ENCODE measurements at regions not wholly inside any gene's neighbourhood (a gene's known extent, or its start where the extent isn't known, plus 50 kb on each side); places are given as distances from the start of the nearest gene placed in this dataset.

DNA sequence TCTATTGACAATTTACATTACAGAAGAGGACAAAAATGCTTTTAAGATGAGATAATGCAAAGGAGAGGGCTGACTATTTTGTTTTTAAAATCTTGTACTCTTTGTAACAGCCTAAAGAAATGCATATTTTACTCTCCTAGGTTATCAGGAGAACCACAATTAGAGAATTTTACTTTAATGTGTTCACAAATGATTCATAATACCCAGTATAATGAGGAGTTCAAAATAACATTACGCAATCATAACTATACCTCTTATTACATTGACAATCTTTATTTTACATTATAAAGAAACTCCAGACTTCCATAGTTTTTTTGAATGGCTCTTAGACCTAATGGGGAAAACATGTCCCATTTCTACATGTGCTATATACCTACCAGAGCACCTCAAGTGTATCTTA, 1089.7 kb downstream of the PCDH17 start:
- DNase-seq (ENCODE audit: low spot score): no peak
- H3K4me3 ChIP-seq: no peak overlapping the region
- H3K27ac ChIP-seq: no peak overlapping the region
- TF ChIP-seq CTCF (IDR thresholded peaks at IDR 0.05): no peak

- no peak overlapping the region for H3K4me3 ChIP-seq
- no peak overlapping the region for H3K27ac ChIP-seq
- DNase-seq (ENCODE audit: low spot score): no peak
- no peak for TF ChIP-seq CTCF (IDR thresholded peaks at IDR 0.05)
These were observed 1096.6 kb downstream of the PCDH17 start for GRCh38 chr13:58728126-58728525.

DNA sequence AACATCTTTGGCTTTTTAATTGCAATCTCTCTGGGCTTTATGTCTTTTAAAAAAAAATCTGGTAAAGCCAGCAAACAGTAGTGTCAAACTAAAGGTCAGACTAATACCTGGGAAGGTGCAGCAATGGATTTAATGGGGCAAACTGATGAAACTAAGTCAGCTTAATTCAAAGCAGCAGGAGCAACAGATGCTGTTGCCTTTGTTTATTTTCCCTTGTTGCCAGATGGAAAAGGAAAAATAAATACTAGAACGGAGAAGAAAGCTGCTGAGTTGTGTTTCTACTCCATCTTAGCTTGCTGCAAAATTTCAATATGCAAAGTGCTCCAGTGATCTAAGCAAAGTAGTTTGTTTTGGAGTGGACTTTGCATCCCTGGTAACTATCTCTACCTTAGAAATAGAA, 1097.8 kb downstream of the PCDH17 start:
- Histone ChIP-seq H3K4me3 (no peak overlapping the region), H3K27ac (no peak overlapping the region)
- no peak for DNase-seq (ENCODE audit: low spot score)
- no peak for TF ChIP-seq CTCF (IDR thresholded peaks at IDR 0.05)

GRCh38 chr13:58744686-58745085, 1113.1 kb downstream of the PCDH17 start:
- no peak for DNase-seq (ENCODE audit: low spot score)
- Histone ChIP-seq H3K4me3 (no peak overlapping the region), H3K27ac (no peak overlapping the region)
- TF ChIP-seq CTCF (IDR thresholded peaks at IDR 0.05): no peak

GRCh38 chr13:58767566-58767965, 1136.0 kb downstream of the PCDH17 start:
- no peak overlapping the region for H3K27ac ChIP-seq
- no peak overlapping the region for H3K4me3 ChIP-seq
- no peak for DNase-seq (ENCODE audit: low spot score)
- no peak for TF ChIP-seq CTCF (IDR thresholded peaks at IDR 0.05)

DNA sequence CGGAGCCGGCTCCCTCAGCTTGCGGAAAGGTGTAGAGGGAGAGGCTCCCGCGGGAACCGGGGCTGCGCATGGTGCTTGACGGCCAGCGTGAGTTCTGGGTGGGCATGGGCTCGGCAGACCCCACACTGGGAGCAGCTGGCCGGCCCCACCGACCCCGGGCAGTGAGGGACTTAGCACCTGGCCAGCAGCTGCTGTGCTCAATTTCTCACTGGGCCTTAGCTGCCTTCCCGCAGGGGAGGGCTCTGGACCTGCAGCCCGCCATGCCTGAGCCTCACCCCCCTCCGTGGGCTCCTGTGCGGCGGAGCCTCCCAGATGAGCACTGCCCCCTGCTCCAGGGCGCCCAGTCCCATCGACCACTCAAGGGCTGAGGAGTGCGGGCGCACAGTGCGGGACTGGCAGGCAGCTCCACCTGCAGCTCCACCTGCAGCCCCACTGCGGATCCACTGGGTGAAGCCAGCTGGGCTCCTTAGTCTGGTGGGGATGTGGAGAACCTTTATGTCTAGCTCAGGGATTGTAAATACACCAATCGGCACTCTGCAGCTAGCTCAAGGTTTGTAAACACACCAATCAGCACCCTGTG, 1141.8 kb downstream of the PCDH17 start:
- DNase-seq (ENCODE audit: low spot score): no peak
- no peak for TF ChIP-seq CTCF (IDR thresholded peaks at IDR 0.05)
- Histone ChIP-seq H3K27ac (no peak overlapping the region), H3K4me3 (no peak overlapping the region)

DNA sequence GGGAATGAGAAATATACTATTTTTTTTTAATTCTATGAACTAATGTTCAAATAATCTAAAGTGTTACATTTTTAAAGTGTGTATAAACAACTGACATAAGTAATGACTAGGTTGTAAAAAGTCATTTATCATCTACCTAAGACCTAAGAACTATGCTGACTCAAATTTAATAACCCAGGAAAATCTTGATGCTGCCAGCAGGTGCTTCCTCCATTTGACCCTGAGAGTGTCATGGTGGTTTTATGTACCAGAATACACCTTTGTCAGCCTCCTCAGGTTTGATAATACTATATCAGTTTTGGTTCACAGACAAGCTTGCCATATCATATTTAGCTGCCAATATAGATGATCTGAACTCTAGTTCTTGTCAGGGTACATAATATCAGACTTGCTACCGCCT, 1151.2 kb downstream of the PCDH17 start:
- DNase-seq (ENCODE audit: low spot score): no peak
- no peak overlapping the region for H3K4me3 ChIP-seq
- no peak for TF ChIP-seq CTCF (IDR thresholded peaks at IDR 0.05)
- H3K27ac ChIP-seq: no peak overlapping the region
